ENCODE measurements at regions not wholly inside any gene's neighbourhood (a gene's known extent, or its start where the extent isn't known, plus 50 kb on each side); places are given as distances from the start of the nearest gene placed in this dataset.

GRCh38 chr4:54526560-54526959 is 131.2 kb upstream of the KIT start:
- TF ChIP-seq EZH2 (IDR thresholded peaks at IDR 0.05; ENCODE audit: insufficient read depth, poor library complexity, severe bottlenecking): no peak
- TF ChIP-seq EZH2phosphoT487 (IDR thresholded peaks at IDR 0.05; ENCODE audit: insufficient read depth, low read depth): no peak
